ENCODE measurements at regions not wholly inside any gene's neighbourhood (a gene's known extent, or its start where the extent isn't known, plus 50 kb on each side); places are given as distances from the start of the nearest gene placed in this dataset.
"Not testable (repeated sequence)": the region's sequence is repeated elsewhere in the genome, so short reads cannot be mapped to it uniquely, and the experiment has no call there.

DNA sequence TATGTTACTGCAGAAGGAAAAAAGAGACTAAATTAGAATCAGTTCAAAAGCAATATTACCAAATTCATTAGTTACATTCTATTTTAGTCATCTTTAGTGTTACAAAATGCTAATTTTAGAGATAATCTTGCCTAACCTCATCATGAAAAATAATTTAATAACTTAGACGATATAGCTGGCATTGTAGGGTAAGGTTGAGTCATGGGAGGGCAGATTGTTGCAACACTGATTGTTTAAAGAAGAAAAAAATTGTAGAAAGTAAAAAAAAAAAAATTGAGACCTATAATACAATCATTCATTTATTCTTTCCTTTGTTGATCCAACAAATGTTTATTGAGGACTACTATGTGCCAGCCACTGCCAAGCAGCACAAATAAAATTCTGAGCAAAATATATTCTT is 330.9 kb downstream of the GBA3 start:
- Histone ChIP-seq H3K4me3 (no peak overlapping the region), H3K36me3 (no peaks in the 10 kb centered on the region), H3K27ac (no peak overlapping the region), H3K4me1 (no peaks in the 10 kb centered on the region), H3K9me3 (no peaks in the 10 kb centered on the region), H3K27me3 (no peaks in the 10 kb centered on the region)
- TF ChIP-seq, protein P1, sequence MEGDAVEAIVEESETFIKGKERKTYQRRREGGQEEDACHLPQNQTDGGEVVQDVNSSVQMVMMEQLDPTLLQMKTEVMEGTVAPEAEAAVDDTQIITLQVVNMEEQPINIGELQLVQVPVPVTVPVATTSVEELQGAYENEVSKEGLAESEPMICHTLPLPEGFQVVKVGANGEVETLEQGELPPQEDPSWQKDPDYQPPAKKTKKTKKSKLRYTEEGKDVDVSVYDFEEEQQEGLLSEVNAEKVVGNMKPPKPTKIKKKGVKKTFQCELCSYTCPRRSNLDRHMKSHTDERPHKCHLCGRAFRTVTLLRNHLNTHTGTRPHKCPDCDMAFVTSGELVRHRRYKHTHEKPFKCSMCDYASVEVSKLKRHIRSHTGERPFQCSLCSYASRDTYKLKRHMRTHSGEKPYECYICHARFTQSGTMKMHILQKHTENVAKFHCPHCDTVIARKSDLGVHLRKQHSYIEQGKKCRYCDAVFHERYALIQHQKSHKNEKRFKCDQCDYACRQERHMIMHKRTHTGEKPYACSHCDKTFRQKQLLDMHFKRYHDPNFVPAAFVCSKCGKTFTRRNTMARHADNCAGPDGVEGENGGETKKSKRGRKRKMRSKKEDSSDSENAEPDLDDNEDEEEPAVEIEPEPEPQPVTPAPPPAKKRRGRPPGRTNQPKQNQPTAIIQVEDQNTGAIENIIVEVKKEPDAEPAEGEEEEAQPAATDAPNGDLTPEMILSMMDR (IDR thresholded peaks at IDR 0.05) = no peak
- DNase-seq (ENCODE audit: low spot score in 2 of 2) = no peak
- intact Hi-C loops (cut with DNase I) = no loop called here

DNA sequence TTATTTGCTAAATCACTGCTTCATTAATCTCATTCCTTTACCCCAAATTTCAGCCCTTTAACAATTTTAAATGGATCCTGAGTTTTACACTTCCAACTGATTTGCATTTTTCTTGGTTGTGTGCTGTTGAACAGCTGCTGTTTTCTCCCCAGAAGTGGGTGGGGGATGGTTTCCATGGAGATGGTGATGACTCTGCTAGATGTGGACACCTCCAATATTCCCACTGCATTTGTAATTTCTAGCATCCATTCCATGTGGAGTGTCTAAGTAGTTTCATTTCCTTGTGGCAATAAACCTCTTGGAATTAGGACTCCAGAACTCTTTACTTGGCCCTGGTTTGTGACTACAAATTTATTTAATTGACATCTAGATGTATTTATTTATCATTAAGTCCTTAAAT is 330.4 kb downstream of the GBA3 start:
- Histone ChIP-seq H3K36me3 (no peaks in the 10 kb centered on the region), H3K27me3 (no peaks in the 10 kb centered on the region), H3K4me1 (no peaks in the 10 kb centered on the region), H3K9me3 (no peaks in the 10 kb centered on the region), H3K27ac (no peak overlapping the region), H3K4me3 (no peak overlapping the region)
- TF ChIP-seq, protein P1 (IDR thresholded peaks at IDR 0.05) = no peak
- DNase-seq (ENCODE audit: low spot score in 2 of 2) = no peak
- intact Hi-C loops (cut with DNase I) = no loop called here

DNA sequence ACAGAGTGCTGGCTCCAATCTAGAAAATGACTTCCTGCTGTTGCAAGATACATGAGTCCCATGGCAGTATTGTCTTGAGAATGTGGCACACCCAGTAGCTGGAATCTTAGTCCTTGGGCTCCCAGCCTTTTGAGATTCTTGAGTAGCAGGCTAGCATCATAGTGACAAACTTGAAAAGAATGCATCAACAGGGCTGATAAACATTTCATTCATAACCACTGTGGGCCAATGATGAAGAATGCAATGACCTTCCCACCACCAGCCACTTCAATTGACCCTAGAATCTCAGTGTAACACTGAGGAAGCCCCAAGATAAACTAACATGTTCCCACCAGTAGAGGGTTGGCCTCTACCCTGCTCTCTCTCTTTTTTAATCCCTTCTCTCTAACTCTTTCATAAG is 329.3 kb downstream of the GBA3 start:
- TF ChIP-seq, protein P1 (IDR thresholded peaks at IDR 0.05) = no peak
- Histone ChIP-seq H3K36me3 (no peaks in the 10 kb centered on the region), H3K9me3 (no peaks in the 10 kb centered on the region), H3K27ac (no peak overlapping the region), H3K27me3 (no peaks in the 10 kb centered on the region), H3K4me1 (no peaks in the 10 kb centered on the region), H3K4me3 (no peak overlapping the region)
- intact Hi-C loops (cut with DNase I) = no loop called here
- DNase-seq (ENCODE audit: low spot score in 2 of 2) = no peak

DNA sequence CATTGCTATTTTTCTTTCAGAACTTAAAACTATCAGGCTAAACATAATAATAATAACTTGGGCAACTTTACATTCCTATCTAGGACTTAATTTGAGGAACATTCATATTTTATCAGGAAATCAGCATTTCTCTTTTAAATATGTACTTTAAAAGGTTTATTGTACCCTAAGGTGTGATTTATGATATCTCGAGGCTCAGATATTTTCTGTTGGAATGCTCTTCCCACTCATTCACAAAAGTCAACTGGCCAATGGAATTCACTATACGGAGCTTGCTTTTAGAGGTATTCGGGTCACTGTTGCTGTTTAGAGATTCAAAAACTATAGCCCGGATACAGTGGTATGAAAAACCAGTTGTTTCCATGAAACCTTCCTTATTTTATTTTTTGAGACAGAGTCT is 328.3 kb downstream of the GBA3 start:
- Histone ChIP-seq H3K4me3 (no peak overlapping the region), H3K27me3 (no peaks in the 10 kb centered on the region), H3K9me3 (no peaks in the 10 kb centered on the region), H3K4me1 (no peaks in the 10 kb centered on the region), H3K27ac (no peak overlapping the region), H3K36me3 (no peaks in the 10 kb centered on the region)
- TF ChIP-seq, protein P1 (IDR thresholded peaks at IDR 0.05) = no peak
- intact Hi-C loops (cut with DNase I) = no loop called here
- no peak for DNase-seq (ENCODE audit: low spot score in 2 of 2)

DNA sequence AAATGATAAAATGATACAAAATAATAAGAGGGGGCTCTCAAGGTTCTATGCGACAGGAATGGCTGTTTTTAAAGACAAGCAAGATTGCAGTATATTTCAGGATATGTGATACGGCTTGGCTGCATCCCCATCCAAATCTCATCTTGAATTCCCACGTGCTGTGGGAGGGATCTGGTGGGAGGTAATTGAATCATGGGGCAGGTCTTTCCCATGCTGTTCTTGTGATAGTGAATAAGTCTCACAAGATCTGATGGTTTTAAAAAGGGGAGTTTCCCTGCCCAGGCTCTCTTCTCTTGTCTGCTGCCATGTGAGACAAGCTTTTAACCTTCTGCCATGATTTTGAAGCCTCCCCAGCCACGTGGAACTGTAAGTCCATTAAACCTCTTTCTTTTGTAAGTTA is 327.7 kb downstream of the GBA3 start:
- H3K4me1 ChIP-seq; H3K36me3 ChIP-seq; DNase-seq (ENCODE audit: low spot score in 2 of 2); intact Hi-C loops (cut with DNase I); H3K9me3 ChIP-seq; H3K4me3 ChIP-seq; H3K27ac ChIP-seq; H3K27me3 ChIP-seq: not testable (repeated sequence)

DNA sequence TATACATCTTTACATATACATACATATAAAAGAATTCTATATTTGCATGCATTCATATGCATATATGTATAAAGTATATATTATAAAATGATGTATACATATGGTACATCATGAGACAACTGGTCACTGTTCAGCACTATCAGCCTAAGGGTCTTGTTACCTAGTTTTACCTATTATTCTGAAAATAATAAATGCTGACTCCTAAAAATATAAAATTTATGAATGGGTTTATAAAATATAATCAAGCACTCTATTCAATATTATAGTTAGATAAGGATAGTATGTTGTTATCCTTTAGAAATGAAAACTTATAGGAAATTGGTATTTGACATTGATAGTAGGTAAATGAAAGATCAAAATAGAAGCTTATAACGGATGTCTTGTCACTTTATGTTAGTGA is 324.2 kb downstream of the GBA3 start:
- no peak overlapping the region for H3K27ac ChIP-seq
- H3K36me3 ChIP-seq = no peaks in the 10 kb centered on the region
- no peak overlapping the region for H3K4me3 ChIP-seq
- no peak for DNase-seq (ENCODE audit: low spot score in 2 of 2)
- H3K27me3 ChIP-seq = no peaks in the 10 kb centered on the region
- TF ChIP-seq, protein P1 (IDR thresholded peaks at IDR 0.05) = no peak
- intact Hi-C loops (cut with DNase I) = no loop called here
- H3K4me1 ChIP-seq = no peaks in the 10 kb centered on the region
- H3K9me3 ChIP-seq = no peaks in the 10 kb centered on the region
